Prostate gland (tissue), 2 donors: ENCODE measurements at regions not wholly inside any gene's neighbourhood (a gene's known extent, or its start where the extent isn't known, plus 50 kb on each side); places are given as distances from the start of the nearest gene placed in this dataset.

Source experiments
- CTCF ChIP-seq, 4 experiments: fragments of 200-600 bp in 2 of 4; fragments of 450-650 bp in 2 of 4; sonication (generic) in 2 of 4; IDR thresholded peaks; 1 replicate in 3 of 4; 2 replicates in 1 of 4; pipeline ENCODE4 v1.5.1; 2016 to 2019; ENCODE audit warnings: antibody characterized with exemption in 4 of 4, mild to moderate bottlenecking in 2 of 4, moderate library complexity in 2 of 4
- POLR2A ChIP-seq: fragments of 450-650 bp; IDR thresholded peaks from one replicate; pipeline ENCODE4 v1.6.1; 2016; ENCODE audit warnings: antibody characterized with exemption, mild to moderate bottlenecking

DNA sequence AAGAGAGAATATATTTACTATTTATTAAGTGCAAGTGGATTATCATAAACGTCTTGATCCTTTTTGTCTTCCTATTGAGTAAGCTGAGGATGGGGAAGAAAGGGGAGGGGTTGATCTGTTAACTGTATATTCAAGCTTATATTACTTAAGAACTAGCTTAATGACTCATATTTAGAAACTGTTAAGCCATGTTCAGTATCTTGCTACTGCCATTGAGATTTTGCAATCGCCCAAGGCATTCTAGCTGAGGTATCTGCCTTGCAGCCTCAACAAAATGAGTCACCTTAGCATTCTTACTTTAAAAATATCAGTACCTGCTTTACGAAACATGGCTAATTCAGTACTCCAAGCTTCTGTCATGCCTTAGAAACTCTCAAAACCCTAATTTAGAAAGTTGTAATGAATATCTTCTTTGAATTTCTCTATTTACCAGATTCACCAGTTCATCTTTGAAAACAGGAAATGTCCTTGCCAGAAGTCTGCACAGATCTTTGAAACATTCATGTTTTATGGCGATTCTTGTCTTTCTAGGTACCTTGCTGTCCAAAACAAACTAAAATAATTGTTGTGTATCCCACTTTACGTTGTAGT is 76.1 kb downstream of the ALG10B start:
- TF ChIP-seq POLR2A (no peak), CTCF (IDR thresholded peaks at IDR 0.05) (no peak)
